NCI-H1105 treated with DMSO at 0.1 percent for 48 hours (cell line): ENCODE measurements at regions not wholly inside any gene's neighbourhood (a gene's known extent, or its start where the extent isn't known, plus 50 kb on each side); places are given as distances from the start of the nearest gene placed in this dataset.
"Not testable (repeated sequence)": the region's sequence is repeated elsewhere in the genome, so short reads cannot be mapped to it uniquely, and the experiment has no call there.

ENCODE experiments used
- DNase-seq: peaks from one replicate; lab custom pipeline; 2025; lab: John Stamatoyannopoulos, UW

DNA sequence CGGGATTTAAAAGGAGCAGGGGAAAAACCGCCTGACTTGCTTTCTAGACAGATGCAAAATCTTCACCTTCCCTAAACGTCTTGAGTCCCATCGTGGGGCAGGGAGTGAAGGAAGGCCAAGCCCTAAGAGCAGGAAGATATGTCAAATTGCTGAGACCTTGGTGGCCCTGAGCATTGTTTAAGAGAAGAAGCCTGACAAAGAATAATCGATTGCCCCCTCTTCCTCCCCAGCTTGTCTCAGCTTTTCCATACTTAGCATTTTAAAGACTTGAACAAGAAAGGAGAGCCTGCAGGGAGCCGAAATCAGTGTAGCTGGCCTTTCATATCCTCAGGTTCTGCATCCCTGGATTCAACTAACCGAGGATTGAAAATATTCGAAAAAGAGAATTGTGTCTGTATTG, 157.6 kb upstream of the DLX2 start:
- no peak for DNase-seq

DNA sequence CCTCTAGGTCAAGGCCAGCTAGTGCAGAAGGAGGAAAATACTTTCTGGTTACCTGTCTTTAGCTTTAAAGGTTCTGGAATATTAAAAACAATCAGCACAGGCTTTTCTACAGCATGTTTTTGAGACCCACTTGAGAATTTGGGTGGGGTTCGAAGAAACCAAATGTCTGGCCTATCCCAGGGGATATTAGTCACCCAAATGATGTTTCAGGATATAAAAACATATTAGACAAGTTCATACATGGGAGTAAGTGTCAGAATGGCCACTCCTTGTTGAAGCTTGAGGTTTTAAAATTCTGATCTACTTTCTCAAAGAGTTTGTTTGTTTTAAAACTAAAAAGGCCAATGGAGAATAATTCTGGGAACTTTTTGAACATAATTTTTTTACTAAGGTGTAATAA, 158.6 kb upstream of the DLX2 start:
- no peak for DNase-seq

DNA sequence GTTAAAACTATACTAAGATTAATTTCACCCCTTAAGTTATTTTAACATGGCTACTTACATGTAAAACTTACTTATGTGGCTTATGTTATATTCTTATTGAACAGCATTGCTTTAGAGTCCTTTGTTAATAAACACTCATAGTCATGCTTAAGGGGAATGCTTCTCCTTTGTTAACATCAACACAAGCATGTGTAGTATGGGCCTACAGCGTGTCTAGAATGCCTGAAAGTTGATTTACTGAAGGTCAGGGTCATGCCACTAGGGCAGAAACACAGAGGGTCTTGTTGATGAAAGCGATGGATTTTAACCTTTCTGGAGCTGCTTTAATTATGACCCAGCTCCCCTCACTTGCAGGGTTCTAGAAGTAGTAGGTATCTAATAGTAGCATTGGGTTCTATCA, 159.8 kb upstream of the DLX2 start:
- no peak for DNase-seq

DNA sequence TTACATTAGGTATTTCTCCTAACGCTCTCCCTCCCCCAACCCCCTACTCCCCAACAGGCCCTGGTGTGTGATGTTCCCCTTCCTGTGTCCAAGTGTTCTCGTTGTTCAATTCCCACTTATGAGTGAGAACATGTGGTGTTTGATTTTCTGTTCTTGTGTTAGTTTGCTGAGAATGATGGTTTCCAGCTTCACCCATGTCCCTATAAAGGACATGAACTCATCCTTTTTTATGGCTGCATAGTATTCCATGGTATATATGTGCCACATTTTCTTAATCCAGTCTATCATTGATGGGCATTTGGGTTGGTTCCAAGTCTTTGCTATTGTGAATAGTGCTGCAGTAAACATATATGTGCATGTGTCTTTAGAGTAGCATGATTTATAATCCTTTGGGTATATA, 162.1 kb upstream of the DLX2 start:
- DNase-seq = not testable (repeated sequence)

DNA sequence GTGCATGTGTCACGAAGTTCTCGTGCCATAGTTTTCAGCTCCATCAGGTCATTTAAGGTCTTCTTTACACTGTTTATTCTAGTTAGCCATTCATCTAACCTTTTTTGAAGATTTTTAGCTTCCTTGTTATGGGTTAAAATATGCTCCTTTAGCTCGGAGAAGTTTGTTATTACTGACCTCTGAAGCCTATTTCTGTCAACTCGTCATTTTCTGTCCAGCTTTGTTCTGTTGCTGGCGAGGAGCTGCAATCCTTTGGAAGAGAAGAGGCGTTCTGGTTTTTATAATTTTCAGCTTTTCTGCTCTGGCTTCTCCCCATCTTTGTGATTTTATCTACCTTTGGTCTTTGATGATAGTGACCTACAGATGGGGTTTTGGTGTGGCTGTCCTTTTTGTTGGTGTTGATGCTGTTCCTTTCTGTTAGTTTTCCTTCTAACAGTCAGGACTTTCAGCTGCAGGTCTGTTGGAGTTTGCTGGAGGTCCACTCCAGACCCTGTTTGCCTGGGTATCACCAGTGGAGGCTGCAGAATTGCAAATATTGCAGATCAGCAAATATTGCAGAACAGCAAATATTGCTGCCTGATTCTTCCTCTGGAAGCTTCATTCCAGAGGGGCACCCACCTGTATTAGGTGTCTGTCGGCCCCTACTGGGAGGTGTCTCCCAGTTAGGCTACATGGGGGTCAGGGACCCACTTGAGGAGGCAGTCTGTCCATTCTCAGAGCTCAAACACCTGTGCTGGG, 157.7 kb upstream of the ITGA6 start:
- not testable (repeated sequence) for DNase-seq

DNA sequence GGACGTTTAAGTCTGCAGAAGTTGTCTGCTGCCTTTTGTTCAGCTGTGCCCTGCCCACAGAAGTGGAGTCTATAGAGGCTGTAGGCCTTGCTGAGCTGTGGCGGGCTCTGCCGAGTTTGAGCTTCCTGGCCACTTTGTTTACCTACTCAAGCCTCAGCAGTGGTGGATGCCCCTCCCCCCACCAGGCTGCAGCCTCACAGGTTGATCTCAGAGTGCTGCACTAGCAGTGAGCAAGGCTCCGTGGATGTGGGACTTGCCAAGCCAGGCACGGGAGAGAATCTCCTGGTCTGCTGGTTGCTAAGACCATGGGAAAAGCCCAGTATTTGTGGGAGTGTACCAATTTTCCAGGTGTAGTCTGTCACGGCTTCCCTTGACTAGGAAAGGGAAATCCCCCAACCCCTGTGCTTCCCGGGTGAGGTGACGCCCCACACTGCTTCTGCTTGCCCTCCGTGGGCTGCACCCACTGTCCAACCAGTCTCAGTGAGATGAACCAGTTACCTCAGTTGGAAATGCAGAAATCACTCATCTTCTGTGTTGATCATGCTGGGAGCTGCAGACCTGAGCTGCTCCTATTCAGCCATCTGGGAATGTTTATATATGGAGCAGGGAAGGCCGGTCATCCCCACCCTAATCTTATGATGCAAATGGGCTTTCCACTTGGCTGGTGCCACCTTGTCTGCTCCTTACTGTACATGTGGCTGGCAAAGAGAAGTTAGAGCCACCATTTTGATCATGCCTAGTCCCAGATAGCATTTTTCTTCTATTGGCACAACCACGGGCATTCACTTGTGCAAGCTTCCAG, 156.9 kb upstream of the ITGA6 start:
- DNase-seq = peak; percentile 11

DNA sequence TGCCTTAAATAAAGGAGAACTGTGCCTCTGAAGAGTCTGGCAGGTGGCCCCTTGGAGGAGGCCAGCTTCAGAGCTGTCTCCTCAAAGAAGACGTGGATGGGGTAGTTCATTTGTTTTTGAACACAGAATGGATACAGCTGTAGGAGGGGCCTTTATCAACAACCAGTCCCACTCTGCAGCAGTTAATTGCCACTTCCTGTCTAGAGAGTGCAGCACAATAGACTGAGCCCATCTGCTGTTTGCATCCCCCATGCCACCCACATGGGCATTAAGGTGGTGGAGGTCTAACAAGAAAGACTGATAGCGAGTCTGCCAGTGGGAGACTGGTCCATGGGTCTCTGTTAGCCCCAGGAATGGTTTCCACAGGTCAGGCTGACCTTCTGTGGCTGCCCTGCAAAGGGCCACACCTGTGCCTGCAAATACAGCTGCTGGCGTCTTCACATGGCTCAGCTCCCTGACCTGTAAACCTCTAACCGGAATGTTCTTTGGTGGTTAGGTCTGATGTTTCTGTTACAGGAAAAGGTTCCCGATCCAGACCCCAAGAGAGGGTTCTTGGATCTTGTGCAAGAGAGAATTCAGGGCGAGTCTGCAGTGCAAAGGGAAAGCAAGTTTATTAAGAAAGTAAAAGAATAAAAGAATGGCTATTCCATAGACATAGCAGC, 153.3 kb upstream of the ITGA6 start:
- DNase-seq = no peak

DNA sequence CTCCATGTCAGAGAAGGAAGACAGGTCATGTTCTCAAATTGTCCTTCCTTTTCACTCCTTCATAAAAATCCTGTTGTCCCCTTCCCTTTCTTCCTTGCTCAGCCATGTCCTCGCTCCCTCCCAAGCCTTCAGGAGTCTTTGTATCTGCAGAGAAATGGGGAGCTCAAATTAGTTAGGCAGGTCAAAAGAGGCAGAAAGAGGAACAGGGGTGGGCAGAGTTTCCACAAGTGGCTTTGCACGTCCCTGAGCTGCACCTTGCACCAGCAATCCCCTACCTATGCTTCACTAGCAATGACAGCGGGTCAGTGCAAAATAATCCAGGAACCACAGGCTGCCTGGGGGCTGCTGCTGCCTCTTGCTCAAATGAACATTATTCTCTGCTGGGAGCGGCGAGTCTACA, 152.1 kb upstream of the ITGA6 start:
- DNase-seq = no peak

DNA sequence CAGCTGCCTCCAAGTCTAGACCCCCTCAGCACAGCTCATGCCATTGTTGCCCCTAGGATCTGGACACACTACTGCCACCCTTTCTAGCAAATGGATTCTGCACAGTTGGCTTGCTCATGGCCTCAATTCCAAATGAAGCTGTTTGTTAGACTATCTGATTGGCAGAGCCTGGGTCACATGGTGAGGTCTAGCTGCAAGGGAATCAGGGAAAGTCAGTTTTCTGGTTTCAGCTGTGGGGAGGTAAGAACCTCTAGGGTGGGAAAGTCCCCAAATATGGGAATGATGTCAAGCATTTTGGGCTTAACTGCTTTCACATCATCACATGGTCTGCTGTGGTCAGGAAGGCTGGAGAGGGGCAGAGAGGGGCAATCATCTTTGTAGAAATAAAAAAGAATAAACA, 150.4 kb upstream of the ITGA6 start:
- no peak for DNase-seq

DNA sequence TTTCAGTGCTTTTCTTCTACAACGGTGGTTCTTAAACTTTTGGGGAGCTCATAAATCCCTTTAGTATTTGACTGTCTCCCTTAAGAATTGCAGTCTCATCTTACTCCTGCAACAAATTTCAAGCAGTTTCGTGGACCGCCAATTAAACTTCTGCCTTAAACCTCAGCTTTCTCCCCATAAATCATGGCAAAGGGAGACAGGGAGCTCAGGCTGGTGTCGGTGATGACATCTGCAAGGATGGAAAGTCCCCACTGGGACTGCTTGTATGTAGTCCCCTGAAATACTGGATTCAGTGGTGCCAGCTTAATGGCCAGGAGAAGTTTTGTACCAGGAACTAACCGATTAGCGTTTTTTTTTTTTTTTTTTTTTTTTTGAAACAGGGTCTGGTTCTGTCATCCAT, 148.7 kb upstream of the ITGA6 start:
- DNase-seq = no peak

DNA sequence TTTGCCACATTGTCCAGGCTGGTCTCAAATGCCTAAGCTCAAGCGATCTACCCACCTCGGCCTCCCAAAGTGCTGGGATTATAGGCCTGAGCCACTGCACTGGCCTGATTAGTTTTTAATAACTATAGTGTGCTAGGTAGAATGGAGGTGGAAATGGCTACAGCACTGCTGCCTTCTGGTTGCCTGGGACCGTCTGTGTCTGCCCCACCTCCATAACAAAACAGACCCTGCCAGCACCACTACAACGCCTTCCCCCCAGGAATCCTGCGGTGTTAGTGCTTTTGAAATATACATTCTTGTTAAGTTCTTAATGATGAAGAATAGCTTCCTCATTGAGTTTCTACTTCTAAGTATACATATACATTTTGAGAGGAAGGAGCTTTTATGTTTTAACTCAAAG, 148.2 kb upstream of the ITGA6 start:
- DNase-seq = no peak

DNA sequence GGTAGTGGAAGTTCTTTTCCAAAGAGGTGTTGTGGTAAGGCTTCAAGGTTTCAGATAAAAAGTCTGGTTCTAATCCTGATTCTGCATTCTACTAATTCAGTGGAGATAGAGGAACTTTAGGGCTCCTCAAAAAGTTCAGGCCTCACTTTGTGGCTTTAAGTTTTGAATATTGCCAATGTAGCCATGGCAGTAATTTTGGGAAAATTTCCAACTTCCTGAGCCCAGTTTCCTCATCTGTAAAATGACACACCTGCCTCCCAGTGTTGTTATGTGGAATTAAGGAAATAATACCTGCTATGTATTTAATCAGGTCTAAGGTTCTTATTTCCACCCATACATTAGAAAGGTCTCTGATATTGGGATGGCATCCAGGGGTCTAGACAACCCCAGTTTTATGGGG, 147.6 kb upstream of the ITGA6 start:
- no peak for DNase-seq

DNA sequence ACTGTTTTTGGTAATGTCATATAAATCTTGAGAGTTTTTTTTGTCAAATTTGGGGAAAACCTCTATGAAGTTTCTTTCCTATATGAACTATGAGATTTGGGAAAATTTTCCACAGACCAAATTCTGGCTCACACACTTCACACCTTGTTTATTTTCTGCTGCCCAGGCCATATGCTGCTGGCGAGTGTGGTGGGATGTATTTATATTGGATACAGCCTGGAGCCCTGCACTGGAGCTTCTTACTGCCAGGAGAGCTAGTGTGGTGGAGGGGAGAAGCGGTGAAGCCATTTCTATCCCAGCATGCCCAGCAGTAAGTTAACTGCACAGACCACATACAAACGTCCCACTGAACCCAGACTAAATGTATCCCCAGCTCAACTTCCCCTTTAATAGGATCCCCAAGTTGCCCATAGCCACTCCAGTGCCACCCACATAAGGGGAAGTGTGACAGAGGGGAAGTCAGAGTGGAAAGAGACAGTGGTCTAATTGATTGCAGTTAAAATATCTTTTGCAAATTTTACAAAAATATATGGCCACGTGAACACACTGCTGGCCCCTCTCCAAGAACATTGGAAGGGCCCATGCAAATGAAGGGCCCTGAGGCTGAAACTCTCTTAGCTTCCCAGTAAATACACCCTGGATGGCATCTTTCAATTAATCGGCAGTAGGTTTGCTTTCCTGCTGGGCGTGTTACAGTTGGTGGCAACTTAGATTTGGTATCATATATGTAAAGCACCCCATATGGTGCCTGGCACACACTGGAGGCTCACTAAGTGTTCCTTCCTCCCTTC, 146.6 kb upstream of the ITGA6 start:
- DNase-seq = no peak

DNA sequence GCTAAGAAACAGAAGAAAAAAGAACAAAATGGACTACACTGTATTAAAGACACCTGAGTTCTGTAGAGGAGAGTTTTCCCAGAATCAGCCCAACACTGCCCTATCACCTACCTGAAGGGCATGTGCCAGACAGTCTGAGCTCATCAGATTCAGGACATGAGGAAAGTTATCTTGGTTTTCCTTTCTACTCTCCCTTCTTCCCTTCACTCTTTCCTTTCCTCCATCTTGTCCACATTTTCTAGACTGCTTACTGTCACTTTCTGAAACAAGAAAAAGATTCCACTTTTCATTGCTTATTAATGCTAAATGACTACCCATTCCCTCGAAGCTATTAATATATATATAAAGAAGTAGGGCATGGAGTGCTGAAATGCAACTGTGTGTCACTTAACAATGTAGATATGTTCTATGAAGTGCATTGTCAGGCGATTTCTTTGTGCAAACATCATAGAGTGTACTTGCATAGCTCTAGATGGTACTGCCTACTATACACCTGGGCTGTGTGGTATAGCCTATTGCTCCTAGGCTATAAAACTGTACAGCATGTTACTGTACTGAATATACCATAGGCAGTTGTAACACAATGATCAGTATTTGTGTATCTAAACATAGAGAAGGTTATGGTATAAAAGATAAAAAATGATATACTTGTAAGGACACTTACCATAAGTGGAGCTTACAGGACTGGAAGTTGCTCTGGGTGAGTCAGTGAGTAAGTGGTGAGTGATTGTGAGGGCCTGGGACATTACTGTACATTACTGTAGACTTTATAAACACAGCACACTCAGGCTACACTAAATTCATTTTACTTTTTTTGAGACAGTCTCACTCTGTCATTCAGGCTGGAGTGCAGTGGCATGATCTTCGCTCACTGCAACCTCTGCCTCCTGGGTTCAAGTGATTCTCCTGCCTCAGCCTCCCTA, 145.5 kb upstream of the ITGA6 start:
- DNase-seq = no peak

DNA sequence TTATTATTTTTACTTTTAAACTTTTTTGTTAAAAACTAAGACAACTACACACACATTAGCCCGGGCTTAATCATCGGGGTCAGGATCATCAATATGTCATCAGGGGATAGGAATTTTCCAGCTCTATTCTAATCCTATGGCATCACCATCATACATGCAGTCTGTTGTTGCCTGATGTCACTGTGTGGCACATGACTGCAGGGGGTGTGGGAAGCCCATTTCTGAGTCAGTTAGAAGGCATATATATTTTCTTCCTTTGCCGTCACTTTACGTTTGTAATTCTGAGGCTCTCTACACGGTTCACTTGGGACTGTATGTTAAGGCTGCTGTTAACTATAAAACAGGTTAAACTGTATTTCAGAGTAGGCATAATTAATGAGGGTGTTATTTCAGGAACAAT, 144.4 kb upstream of the ITGA6 start:
- DNase-seq = no peak

DNA sequence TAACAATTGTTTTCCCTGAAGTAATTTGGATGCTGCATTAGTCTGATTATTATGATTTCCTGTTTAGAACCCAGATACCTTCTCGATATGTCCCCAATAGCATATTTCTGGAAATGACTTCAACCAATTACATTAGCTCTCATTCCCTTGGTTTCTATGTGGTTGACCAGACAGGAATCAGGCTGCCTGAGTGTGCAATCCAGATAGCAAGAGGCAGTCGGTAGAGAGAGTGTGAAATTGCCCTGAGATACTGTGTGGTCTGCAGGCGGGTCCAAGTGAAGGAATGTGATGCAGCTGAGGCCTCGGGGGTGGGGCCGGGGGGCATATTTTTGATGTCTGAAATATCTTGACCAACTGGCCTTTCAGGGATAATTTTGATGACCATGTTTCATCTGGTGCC, 143.9 kb upstream of the ITGA6 start:
- no peak for DNase-seq

DNA sequence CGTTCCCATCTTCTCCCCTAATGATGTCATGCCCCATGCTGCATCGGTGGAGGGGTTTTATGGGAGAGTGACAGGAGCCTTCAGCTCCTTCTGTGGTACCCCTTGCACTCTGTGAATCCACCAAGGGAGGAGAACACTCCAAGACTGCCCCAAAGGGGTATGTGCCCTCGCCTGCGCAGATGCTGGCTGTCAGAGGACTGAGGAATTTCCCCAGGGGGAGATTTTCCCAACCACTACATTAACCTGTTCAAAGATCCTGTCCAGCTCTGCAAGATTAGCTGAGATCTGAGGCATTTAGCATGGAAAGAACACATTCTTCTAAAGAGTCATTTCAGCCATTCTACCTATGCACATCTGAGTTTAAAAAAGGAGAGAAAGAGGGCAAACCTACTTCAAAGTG, 143.2 kb upstream of the ITGA6 start:
- no peak for DNase-seq

DNA sequence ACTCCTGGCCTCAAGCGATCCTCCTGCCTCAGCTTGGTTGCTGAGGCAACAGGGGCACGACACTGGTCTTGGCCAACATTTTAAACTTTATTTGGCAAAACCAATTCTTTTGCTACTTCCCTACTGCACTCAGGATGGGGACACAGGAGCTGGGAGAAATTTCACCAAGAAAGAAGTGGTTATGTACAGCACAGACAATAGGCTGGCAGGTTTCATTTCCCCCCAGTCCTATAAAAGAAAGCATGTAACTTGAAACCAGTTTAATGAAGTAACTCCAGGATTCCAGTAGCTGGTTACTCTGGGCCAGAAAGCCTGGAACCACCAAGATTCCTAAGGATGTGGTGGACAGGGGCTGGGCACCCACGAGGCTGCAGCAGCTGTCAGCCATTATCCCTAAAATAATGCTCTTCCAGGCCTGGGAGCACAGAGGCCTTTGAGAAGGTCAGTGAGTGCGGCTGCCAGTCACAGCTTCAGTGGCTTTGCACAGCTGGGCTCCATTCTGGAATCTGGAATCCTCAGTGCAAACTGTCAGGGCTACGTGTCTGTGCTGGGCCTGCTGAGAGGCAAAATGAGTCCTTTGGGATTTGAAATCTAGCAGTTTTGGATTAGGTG, 142.3 kb upstream of the ITGA6 start:
- no peak for DNase-seq

DNA sequence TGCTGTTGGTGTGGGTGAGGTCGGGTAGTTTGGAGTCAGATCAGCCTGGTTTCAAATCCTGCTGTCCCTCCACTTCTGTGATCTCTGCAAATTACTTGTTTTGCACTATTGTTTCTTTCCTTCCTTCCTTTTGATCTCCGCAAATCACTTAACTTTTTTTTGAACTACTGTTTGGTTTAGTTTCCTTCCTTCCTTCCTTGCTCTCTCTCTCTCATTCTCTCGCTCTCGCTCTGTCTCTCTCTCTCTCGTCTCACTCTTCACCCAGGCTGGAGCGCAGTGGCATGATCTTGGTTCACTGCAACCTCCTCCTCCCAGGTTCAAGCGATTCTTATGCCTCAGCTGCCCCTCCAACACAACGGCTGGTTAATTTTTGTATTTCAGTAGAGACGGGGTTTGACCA, 141.6 kb upstream of the ITGA6 start:
- no peak for DNase-seq

DNA sequence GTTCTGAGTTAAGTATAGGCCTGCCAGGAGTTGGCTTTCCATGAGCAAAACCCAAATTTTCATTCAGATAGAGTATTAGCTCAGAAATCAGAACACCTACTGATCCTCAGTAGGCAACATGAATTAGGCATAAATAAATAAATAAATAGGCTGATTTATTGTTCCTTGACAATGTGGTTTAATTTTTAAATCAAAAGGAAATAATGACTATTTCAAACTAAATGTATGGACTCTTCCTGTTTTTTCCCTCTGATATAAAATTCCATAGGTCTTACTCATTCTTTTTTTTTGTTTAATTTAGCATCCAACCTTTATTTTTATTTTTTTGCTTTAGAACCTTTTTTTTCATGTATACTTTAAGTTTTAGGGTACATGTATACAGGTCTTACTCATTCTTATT, 140.2 kb upstream of the ITGA6 start:
- no peak for DNase-seq
